Stomach (tissue), 8 donors: ENCODE measurements at regions not wholly inside any gene's neighbourhood (a gene's known extent, or its start where the extent isn't known, plus 50 kb on each side); places are given as distances from the start of the nearest gene placed in this dataset.

Experiments used
- DNase-seq, 2 donors: peaks; one replicate each; pipeline versions ENCODE4 v3.0.0 to v3.0.0-alpha.2; 2013 to 2019
- H3K27ac ChIP-seq, 5 donors: fragments of 200-600 bp in 4 of 5; sonication (generic) in 4 of 5; one replicate each; pipeline ENCODE4 v1.5.1; 2013 to 2019; ENCODE audit warnings: mild to moderate bottlenecking in 1 of 5, moderate library complexity in 1 of 5
- H3K27me3 ChIP-seq, 3 donors: fragments of 200-600 bp; sonication (generic); one replicate each; pipeline ENCODE4 v1.5.1; 2017 to 2019; ENCODE audit warnings: mixed run types in 1 of 3
- H3K36me3 ChIP-seq, 4 donors: fragments of 200-600 bp; sonication (generic); 1 replicate in 3 of 4; 2 replicates in 1 of 4; pipeline ENCODE4 v1.5.1; 2016 to 2019
- H3K4me1 ChIP-seq, 4 donors: fragments of 200-600 bp; sonication (generic); one replicate each; pipeline ENCODE4 v1.5.1; 2016 to 2019
- H3K4me3 ChIP-seq, 4 donors: fragments of 200-600 bp; sonication (generic) in 3 of 4; one replicate each; pipeline ENCODE4 v1.5.1; 2016 to 2019; ENCODE audit warnings: mild to moderate bottlenecking in 1 of 4
- H3K9me3 ChIP-seq, 4 donors: fragments of 200-600 bp; sonication (generic); one replicate each; pipeline ENCODE4 v1.5.1; 2016 to 2019
- EP300 ChIP-seq: sonication (generic); formaldehyde crosslinking; IDR thresholded peaks from one replicate; pipeline ENCODE4 v1.6.1; 2017; ENCODE audit warnings: antibody characterized with exemption
- POLR2A ChIP-seq, 4 donors: fragments of 450-650 bp; IDR thresholded peaks; one replicate each; pipeline ENCODE4 v1.6.1; 2016; ENCODE audit warnings: antibody characterized with exemption in 4 of 4, control low read depth in 2 of 4, mild to moderate bottlenecking in 1 of 4, moderate library complexity in 1 of 4
- POLR2AphosphoS5 ChIP-seq, 3 donors: sonication (generic); formaldehyde crosslinking; IDR thresholded peaks; one replicate each; pipeline ENCODE4 v1.6.1; 2016; ENCODE audit warnings: antibody characterized with exemption in 3 of 3
- WGBS, 5 donors: extraction: QIAGEN DNeasy Blood & Tissue Kit in 3 of 5; methylation state at CpG; one replicate each; pipeline versions ENCODE4 v1.1.5 to v1.1.7; 2013 to 2018; 5-methylcytosine and 5-hydroxymethylcytosine counted together
- intact Hi-C: fragments of 100-400 bp; cut with DNase I; formaldehyde crosslinking; loops from one replicate; pipeline ENCODE4 v1.15.1; 2023; ENCODE audit warnings: low total_unique reads
- TF ChIP-seq, protein P1 (sequence below), 7 experiments: fragments of 450-650 bp in 4 of 7; fragments of 200-600 bp in 3 of 7; sonication (generic) in 3 of 7; IDR thresholded peaks; one replicate each; pipeline ENCODE4 v1.5.1; 2016 to 2019; ENCODE audit warnings: antibody characterized with exemption in 7 of 7, control low read depth in 2 of 7, mild to moderate bottlenecking in 1 of 7
- donor health status: healthy with polysubstance abuse.
- donor health status: Bipolar disorder and iron deficiency.
- donor health status: healthy.

DNA sequence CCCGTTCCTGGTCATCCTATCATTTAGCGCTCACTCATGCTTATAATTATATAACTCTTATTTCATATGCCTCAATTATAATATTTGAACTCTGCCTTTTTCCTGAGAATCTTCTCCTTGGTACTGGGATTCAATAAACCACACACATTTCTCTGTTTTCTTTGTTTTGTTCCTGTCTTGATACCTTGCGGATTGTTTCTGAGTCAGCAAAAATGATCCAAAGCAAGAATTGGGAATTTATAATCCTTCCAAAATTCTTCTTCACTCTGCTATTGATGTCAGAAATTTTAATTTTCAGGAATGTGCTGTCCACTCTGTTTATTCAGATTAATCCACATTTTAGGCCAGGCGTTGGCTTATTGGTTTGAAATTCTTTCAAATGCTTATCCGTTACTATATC is 886.0 kb downstream of the SUCLG1 start:
- WGBS, 5 donors, result 89 to 94% (median 89%) methylated on average over 5 of the region's 5 CpGs
- Histone ChIP-seq H3K27me3 (no peaks in the 10 kb centered on the region), H3K27ac (no peak overlapping the region), H3K36me3 (no peaks in the 10 kb centered on the region), H3K9me3 (no peaks in the 10 kb centered on the region), H3K4me3 (no peak overlapping the region), H3K4me1 (no peaks in the 10 kb centered on the region)
- DNase-seq, result no peak
- TF ChIP-seq POLR2A (IDR thresholded peaks at IDR 0.05) (no peak), EP300 (no peak), POLR2AphosphoS5 (IDR thresholded peaks at IDR 0.05) (no peak)
- TF ChIP-seq, protein P1, sequence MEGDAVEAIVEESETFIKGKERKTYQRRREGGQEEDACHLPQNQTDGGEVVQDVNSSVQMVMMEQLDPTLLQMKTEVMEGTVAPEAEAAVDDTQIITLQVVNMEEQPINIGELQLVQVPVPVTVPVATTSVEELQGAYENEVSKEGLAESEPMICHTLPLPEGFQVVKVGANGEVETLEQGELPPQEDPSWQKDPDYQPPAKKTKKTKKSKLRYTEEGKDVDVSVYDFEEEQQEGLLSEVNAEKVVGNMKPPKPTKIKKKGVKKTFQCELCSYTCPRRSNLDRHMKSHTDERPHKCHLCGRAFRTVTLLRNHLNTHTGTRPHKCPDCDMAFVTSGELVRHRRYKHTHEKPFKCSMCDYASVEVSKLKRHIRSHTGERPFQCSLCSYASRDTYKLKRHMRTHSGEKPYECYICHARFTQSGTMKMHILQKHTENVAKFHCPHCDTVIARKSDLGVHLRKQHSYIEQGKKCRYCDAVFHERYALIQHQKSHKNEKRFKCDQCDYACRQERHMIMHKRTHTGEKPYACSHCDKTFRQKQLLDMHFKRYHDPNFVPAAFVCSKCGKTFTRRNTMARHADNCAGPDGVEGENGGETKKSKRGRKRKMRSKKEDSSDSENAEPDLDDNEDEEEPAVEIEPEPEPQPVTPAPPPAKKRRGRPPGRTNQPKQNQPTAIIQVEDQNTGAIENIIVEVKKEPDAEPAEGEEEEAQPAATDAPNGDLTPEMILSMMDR (IDR thresholded peaks at IDR 0.05), result no peak
- intact Hi-C loops, result no loop called here

DNA sequence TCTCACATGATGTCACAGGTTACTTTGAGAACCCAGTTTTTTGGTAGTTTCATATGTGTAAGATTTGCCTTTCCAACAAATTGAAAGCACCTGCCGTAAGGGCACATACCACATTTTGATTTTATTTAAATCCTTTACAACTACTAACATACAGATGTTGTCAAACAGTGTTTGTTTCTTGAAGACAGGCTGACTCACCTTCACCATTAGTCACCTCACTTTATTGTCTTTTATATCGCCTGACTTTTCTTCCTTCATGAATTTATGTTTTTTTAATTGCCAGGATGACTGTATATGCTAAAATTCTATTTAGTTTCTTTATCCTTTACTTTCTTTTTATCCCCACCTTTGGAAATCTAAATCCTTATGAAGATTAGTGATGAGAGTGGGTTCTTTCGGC is 886.7 kb downstream of the SUCLG1 start:
- Histone ChIP-seq H3K9me3 (no peaks in the 10 kb centered on the region), H3K4me3 (no peak overlapping the region), H3K36me3 (no peaks in the 10 kb centered on the region), H3K27me3 (no peaks in the 10 kb centered on the region), H3K4me1 (no peaks in the 10 kb centered on the region), H3K27ac (no peak overlapping the region)
- TF ChIP-seq POLR2A (IDR thresholded peaks at IDR 0.05) (no peak), POLR2AphosphoS5 (IDR thresholded peaks at IDR 0.05) (no peak), EP300 (no peak)
- TF ChIP-seq, protein P1 (IDR thresholded peaks at IDR 0.05), result no peak
- WGBS, 5 donors, result 85 to 92% (median 89%) methylated on average over 3 of the region's 3 CpGs
- no peak for DNase-seq
- intact Hi-C loops, result no loop called here

DNA sequence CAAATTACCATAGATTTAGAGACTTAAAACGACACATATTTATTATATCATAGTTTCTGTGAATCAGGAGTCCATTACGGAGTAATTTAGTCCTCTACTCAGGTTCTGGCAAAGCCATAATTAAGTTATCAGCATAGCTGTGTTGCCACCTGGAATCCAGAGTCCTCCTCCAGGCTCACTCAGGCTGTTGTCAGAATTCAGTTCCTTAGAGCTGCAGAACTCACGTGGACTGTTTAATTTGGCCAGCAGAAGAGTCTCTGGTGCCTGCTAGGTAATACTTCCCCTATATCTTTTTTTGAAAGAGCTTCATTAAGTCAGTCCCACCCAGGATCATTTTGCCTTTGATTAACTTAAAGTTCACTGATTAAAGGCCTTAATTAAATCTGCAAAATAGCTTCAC is 891.5 kb downstream of the SUCLG1 start:
- intact Hi-C loops, result no loop called here
- no peak for TF ChIP-seq EP300
- TF ChIP-seq, protein P1 (IDR thresholded peaks at IDR 0.05), result no peak
- TF ChIP-seq POLR2A (IDR thresholded peaks at IDR 0.05), result no peak
- H3K9me3 ChIP-seq, result no peaks in the 10 kb centered on the region
- DNase-seq, result no peak
- H3K4me1 ChIP-seq, result no peaks in the 10 kb centered on the region
- H3K27me3 ChIP-seq, result no peaks in the 10 kb centered on the region
- 62 to 78% (median 69%) methylated on average over 3 of the region's 3 CpGs for WGBS, 5 donors
- H3K27ac ChIP-seq, result no peak overlapping the region
- no peaks in the 10 kb centered on the region for H3K36me3 ChIP-seq
- H3K4me3 ChIP-seq, result no peak overlapping the region

DNA sequence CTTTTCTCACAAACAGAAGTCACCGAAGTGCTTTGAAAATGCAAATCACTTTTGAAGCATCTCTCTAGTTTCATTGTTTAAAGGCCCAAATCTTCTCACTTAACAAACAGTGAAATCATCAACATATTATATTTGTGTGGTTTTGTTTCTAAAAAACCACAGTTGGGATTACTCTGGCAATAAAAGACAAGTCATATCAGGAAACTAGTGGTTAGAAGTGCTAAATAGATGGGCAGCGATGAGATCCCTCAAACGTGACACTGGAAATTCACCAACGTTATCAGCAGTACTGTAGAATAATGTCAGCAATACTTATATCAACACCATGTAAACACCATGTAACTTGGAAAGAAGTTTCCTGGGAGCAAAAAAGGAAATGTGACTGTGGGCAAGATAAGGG is 893.5 kb downstream of the SUCLG1 start:
- no peak for DNase-seq
- Histone ChIP-seq H3K9me3 (no peaks in the 10 kb centered on the region), H3K36me3 (no peaks in the 10 kb centered on the region), H3K4me1 (no peaks in the 10 kb centered on the region), H3K27me3 (no peaks in the 10 kb centered on the region), H3K27ac (no peak overlapping the region), H3K4me3 (no peak overlapping the region)
- TF ChIP-seq POLR2AphosphoS5 (IDR thresholded peaks at IDR 0.05) (no peak), POLR2A (IDR thresholded peaks at IDR 0.05) (no peak), EP300 (no peak)
- TF ChIP-seq, protein P1 (IDR thresholded peaks at IDR 0.05), result no peak
- intact Hi-C loops, result no loop called here
- WGBS, 5 donors, result 66 to 77% (median 71%) methylated on average over 4 of the region's 4 CpGs
